Ascending aorta (tissue), 2 donors: ENCODE measurements at regions not wholly inside any gene's neighbourhood (a gene's known extent, or its start where the extent isn't known, plus 50 kb on each side); places are given as distances from the start of the nearest gene placed in this dataset.

Experiments used
- DNase-seq, 2 donors: peaks; one replicate each; pipeline ENCODE4 v3.0.0-alpha.2; 2019; ENCODE audit warnings: low spot score in 2 of 2
- H3K27ac ChIP-seq, 2 donors: fragments of 200-600 bp; sonication (generic); one replicate each; pipeline ENCODE4 v1.5.1; 2016 to 2017; ENCODE audit warnings: mild to moderate bottlenecking in 1 of 2
- H3K27me3 ChIP-seq: fragments of 200-600 bp; sonication (generic); one replicate; pipeline ENCODE4 v1.5.1; 2017
- H3K36me3 ChIP-seq, 2 donors: fragments of 200-600 bp; sonication (generic); one replicate each; pipeline ENCODE4 v1.5.1; 2016
- H3K4me1 ChIP-seq, 2 donors: fragments of 200-600 bp; sonication (generic); one replicate each; pipeline ENCODE4 v1.5.1; 2016 to 2017; ENCODE audit warnings: mild to moderate bottlenecking in 1 of 2
- H3K4me3 ChIP-seq, 2 donors: fragments of 200-600 bp; sonication (generic); one replicate each; pipeline ENCODE4 v1.5.1; 2016 to 2017; ENCODE audit warnings: mild to moderate bottlenecking in 1 of 2
- H3K9me3 ChIP-seq, 2 donors: fragments of 200-600 bp; sonication (generic); one replicate each; pipeline ENCODE4 v1.5.1; 2016
- CTCF ChIP-seq, 3 experiments: fragments of 200-600 bp in 2 of 3; fragments of 450-650 bp in 1 of 3; sonication (generic) in 2 of 3; IDR thresholded peaks; one replicate each; pipeline ENCODE4 v1.5.1; 2016 to 2019; ENCODE audit warnings: antibody characterized with exemption in 3 of 3, mild to moderate bottlenecking in 1 of 3, moderate library complexity in 1 of 3
- intact Hi-C: fragments of 100-400 bp; cut with DNase I; formaldehyde crosslinking; loops from one replicate; pipeline ENCODE4 v1.15.1; 2023

DNA sequence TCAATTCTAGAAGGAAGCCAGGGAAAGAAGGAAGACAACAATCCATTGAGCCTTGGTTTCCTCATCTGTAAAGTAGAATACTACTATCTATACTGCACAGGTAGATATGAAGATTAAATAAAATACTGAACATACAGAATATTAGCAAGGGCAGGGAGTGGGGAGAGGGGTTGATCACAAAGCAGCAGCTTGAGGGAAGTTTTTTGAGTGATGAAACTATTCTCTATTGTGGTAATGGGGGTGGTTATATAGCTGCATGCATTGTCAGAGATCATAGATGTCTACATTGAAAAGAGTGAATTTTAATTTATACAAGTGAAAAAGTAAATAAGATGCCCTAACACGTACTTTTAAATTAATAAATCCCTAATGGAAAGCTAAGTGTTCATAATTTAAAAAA lies 242.6 kb upstream of the LRTM1 start:
- no peak overlapping the region for H3K4me3 ChIP-seq
- H3K4me1 ChIP-seq: no peaks in the 10 kb centered on the region
- no peaks in the 10 kb centered on the region for H3K9me3 ChIP-seq
- no peak overlapping the region for H3K27ac ChIP-seq
- H3K27me3 ChIP-seq: no peaks in the 10 kb centered on the region
- no peaks in the 10 kb centered on the region for H3K36me3 ChIP-seq
- TF ChIP-seq CTCF (IDR thresholded peaks at IDR 0.05): no peak
- intact Hi-C loops: no loop called here
- DNase-seq: no peak

GRCh38 chr3:55169608-55170072 lies 241.8 kb upstream of the LRTM1 start:
- no peak for DNase-seq
- intact Hi-C loops: no loop called here
- no peaks in the 10 kb centered on the region for H3K36me3 ChIP-seq
- no peaks in the 10 kb centered on the region for H3K4me1 ChIP-seq
- no peak overlapping the region for H3K4me3 ChIP-seq
- H3K9me3 ChIP-seq: no peaks in the 10 kb centered on the region
- no peak for TF ChIP-seq CTCF (IDR thresholded peaks at IDR 0.05)
- no peaks in the 10 kb centered on the region for H3K27me3 ChIP-seq
- no peak overlapping the region for H3K27ac ChIP-seq

- H3K27ac ChIP-seq: no peak overlapping the region
- no peak for DNase-seq
- intact Hi-C loops: no loop called here
- H3K4me1 ChIP-seq: no peaks in the 10 kb centered on the region
- H3K36me3 ChIP-seq: no peaks in the 10 kb centered on the region
- no peaks in the 10 kb centered on the region for H3K27me3 ChIP-seq
- H3K4me3 ChIP-seq: no peak overlapping the region
- TF ChIP-seq CTCF (IDR thresholded peaks at IDR 0.05): no peak
- no peaks in the 10 kb centered on the region for H3K9me3 ChIP-seq
Measured at GRCh38 chr3:55169161-55169560, 241.3 kb upstream of the LRTM1 start.

DNA sequence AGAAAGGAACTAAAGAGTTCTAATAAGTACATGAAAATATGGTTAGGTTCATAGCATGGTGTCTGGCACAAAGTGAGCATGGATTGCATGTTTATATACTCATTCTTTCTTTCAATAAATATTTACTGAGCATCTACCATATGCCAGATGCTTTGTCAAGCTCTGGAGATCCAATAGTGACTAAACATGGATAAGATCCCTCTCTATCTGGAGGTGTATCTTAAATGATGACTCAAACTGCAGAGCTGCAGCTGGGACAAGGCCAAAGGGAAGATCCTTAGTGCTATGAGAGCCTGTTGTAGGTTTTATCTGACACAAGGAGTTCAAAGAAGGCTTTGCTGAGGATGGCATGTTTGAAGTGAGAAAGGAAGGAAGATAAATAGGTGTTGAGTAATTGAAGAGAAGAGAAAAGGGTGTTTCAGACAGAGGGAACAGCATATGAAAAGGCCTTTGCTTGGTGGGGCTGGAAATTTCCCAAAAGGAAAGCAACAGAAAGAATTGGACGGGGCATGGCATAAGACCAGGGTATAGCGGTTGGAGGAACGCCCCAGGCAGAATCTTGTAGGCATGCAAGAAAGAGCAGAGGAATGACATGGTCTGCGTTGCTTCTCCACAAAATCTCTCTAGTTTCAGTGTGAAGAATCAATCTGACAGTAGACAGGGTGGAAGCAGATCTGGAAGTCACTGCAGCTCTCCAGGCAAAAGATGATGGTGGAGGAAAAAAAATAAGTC lies 239.9 kb upstream of the LRTM1 start:
- no peaks in the 10 kb centered on the region for H3K36me3 ChIP-seq
- H3K27me3 ChIP-seq: no peaks in the 10 kb centered on the region
- DNase-seq: no peak
- no peak overlapping the region for H3K27ac ChIP-seq
- intact Hi-C loops: no loop called here
- no peaks in the 10 kb centered on the region for H3K4me1 ChIP-seq
- no peak overlapping the region for H3K4me3 ChIP-seq
- H3K9me3 ChIP-seq: no peaks in the 10 kb centered on the region
- no peak for TF ChIP-seq CTCF (IDR thresholded peaks at IDR 0.05)

DNA sequence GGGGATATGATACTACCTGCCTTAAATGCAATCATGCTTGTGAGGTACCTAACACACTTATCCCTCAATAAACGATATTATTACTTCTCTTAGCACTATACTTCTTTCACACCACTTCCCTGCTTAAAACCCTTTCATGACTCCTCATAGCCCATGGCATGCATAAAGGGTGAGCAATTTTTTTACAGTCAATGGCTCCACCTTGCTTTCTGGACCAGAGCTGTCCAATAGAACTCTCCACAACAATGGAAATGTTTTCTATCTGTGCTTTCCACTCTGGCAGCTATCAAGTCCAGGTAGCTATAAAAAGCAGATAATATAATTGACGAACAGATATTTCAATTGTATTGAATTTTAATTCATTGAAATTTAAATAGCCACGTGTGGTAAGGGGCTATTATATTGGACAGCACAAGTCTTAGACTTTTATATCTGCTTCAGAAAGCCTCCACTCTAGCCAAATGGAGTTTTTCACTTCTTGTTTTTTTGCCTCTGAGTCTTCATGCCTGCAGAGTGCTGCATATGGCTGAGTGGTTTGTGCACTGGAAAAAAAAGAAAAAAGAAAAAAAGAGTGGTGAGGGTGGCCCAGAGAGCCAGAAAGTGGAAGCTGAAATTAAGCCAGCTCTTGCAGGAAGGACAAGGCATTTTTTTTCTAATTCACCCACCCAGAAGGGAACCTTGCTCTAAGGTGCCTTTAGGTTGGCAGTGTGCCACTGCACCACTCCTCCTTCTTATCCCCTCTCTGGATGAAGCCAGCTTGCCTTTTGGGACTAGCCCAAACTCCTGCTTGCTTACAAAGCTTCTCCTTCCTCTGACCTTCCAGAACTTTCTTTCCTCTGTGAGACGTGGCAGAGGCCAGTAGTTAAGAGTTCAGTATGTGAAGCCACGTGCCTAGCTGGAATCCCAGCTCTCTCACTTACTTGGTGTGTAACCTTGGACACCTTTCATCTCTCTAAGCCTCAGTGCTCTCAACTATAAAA lies 239.0 kb upstream of the LRTM1 start:
- H3K9me3 ChIP-seq: no peaks in the 10 kb centered on the region
- no peak overlapping the region for H3K27ac ChIP-seq
- no peaks in the 10 kb centered on the region for H3K36me3 ChIP-seq
- intact Hi-C loops: no loop called here
- no peak for DNase-seq
- TF ChIP-seq CTCF (IDR thresholded peaks at IDR 0.05): no peak
- H3K4me1 ChIP-seq: no peaks in the 10 kb centered on the region
- no peaks in the 10 kb centered on the region for H3K27me3 ChIP-seq
- H3K4me3 ChIP-seq: no peak overlapping the region
